NCI-H446 treated with DMSO at 0.1 percent for 48 hours (cell line): ENCODE measurements at regions not wholly inside any gene's neighbourhood (a gene's known extent, or its start where the extent isn't known, plus 50 kb on each side); places are given as distances from the start of the nearest gene placed in this dataset.

Experiments
- DNase-seq: peaks from one replicate; lab custom pipeline; 2025; lab: John Stamatoyannopoulos, UW

- DNase-seq, result no peak
Measured at GRCh38 chr10:1947464-1948003, 210.2 kb upstream of the ADARB2 start.

DNA sequence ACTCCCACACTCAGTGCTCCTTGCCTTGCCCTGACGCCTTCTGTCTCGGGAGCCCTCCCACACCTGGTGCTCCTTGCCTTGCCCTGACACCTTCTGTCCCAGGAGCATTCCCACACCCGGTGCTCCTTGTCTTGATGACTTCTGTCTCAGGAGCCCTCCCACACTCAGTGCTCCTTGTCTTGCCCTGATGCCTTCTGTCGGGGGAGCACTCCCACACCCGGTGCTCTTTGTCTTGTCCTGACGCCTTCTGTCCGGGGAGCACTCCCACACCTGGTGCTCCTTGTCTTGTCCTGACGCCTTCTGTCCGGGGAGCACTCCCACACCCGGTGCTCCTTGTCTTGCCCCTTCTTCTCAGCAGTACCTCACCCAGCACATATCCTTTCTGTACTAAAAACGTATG lies 207.2 kb upstream of the ADARB2 start:
- DNase-seq, result no peak

DNA sequence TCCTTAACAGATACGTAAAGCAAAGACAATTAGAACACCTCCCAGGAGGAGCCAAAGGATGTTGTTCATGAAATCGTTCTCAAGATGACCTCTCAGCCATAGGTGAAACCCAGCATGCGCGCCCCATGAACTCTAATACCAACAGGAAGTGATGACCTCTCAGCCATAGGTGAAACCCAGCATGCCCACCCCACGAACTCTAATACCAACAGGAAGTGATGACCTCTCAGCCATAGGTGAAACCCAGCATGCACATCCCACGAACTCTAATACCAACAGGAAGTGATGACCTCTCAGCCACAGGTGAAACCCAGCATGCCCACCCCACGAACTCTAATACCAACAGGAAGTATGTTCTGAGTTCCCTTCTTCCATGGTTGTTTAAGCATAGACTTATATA lies 205.2 kb upstream of the ADARB2 start:
- DNase-seq, result no peak

- no peak for DNase-seq
Measured at GRCh38 chr10:1939016-1939415, 201.7 kb upstream of the ADARB2 start.

DNA sequence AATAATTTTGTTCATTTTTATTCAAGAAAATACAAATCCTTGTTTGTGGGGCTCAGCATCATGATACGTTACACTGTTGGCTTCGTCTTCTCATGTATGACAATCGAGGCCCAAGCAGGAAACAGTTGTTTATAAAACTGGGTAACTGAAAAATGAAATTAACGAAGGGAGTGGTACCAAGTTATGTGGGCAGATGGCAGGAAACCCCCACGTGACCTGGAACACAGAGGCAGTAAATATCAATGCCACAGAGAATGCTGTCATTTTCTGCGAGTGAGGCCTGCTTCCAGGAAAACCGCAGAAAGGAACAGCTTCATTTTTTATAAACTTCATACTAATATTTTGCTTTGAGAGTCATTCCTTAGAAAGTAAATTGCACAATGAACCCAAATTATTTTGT lies 201.0 kb upstream of the ADARB2 start:
- DNase-seq, result no peak

- DNase-seq, result no peak
Measured at GRCh38 chr10:1935912-1936311, 198.6 kb upstream of the ADARB2 start.

DNA sequence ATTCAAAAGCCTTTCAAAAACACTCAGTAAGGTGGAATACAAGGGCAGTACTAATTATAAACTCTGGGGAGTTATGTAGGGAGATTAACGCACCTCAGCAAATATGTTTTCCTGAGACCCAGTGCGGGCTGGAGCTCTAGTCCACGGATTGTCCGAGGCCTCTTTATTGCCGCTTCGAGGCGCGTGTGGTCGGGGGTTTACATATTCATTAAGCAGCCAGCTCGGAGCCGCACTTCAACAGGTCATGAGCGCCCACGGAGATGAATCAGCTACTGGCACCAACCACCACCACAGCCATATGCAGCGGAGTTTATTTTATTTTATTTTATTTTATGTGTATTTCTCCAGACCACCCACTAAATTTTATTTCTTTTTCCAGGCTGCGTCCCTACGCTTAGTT lies 195.9 kb upstream of the ADARB2 start:
- no peak for DNase-seq

GRCh38 chr10:1932692-1933094 lies 195.4 kb upstream of the ADARB2 start:
- no peak for DNase-seq

DNA sequence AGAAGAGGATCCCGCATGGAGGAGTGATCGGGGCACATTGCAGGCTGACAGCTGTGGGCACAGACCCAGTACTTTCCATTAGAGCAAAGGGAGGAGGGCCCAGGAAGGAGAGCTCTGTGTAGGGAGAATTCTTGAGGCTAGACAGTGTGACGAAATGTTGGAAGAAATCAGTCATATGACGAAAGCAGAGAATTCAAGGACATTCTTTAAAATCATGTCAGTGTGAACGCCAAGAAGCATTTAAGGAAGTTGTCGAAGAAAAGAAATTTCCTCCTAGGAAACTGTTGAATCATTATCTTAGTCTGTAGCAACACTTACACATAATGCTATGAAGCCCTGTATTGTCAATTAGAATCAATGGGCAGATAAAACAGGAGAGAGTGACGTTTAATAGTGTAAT lies 191.3 kb upstream of the ADARB2 start:
- DNase-seq, result no peak

- DNase-seq, result no peak
Measured at GRCh38 chr10:1923998-1924397, 186.7 kb upstream of the ADARB2 start.

- no peak for DNase-seq
Measured at GRCh38 chr10:1923586-1923985, 186.3 kb upstream of the ADARB2 start.

- DNase-seq, result no peak
Measured at GRCh38 chr10:1920941-1921340, 183.6 kb upstream of the ADARB2 start.

- no peak for DNase-seq
Measured at GRCh38 chr10:1920127-1920526, 182.8 kb upstream of the ADARB2 start.

DNA sequence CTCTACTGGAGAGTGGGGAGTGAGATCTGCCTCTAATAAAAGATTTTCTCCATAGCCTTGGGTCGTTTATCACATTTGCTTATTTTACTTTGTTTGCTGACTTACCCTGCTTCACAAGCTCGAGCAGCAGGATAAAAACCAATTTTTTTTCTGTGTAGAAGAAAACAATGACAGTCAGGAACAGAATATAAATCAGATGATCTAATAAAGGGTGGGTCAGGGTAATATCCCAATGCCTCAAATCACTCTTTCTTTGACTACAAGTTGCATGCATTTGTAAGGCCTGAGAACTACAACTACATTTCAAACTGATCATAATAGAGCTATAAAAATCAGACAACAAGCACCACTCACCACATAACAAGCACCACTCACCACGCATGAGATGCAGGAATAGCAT lies 174.4 kb upstream of the ADARB2 start:
- no peak for DNase-seq

DNA sequence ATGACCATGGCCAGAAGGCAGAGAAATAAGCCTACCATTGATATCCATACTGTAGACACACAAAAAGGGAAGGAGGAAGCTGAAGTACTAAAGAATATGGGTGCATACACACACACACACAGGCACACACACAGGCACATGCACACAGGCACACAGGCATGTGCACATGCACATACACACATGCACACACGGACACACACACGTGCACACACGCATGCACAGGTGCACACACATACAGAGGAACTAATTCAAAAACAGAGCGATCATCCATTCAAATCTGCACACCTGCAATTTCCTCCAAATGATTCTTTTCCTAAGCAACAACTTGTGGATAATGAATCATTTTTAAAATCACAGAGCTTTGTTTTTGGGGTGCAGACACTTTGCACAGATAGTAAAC lies 166.7 kb upstream of the ADARB2 start:
- DNase-seq, result no peak

DNA sequence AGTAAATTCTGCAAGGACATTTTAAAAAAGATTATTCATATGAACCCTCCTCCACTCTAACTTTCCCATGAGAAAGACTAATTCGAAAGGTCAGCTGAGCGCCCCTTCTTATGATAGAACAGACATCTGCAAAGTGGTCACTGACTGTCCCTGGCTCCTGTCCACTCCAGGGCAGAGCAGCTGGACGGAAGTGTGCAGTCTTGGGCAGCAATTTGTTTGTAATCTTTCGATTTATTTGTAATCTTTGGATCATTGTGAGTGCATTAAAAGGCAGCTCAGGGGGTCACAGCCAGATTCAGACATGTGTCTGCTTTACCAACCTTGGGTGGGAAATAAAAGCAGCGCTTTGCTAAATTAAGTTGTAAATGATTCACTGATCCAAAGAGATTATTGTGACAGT lies 158.8 kb upstream of the ADARB2 start:
- no peak for DNase-seq

GRCh38 chr10:1895691-1896090 lies 158.4 kb upstream of the ADARB2 start:
- DNase-seq, result no peak

GRCh38 chr10:1894912-1895311 lies 157.6 kb upstream of the ADARB2 start:
- DNase-seq, result no peak

- DNase-seq, result no peak
Measured at GRCh38 chr10:1893941-1894340, 156.6 kb upstream of the ADARB2 start.

DNA sequence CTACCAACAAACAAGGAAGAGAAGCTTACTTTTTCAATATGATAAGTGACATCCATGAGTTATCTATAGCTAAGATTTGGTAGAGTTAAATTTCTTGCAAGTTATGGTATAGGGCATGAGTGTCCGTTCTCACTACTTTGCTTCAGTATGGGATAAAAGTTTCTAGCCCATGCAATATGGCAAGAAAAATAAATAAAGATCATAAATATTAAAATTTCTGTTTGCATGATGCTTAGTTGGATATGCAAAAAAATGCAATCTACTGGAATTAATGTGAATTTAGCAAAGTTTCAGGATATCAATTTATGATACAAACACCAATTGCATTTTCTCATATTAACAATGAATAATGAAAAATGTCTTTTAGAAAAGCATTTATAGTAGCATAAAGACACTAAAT lies 148.7 kb upstream of the ADARB2 start:
- DNase-seq, result no peak

- DNase-seq, result no peak
Measured at GRCh38 chr10:1882728-1883127, 145.4 kb upstream of the ADARB2 start.

GRCh38 chr10:1882180-1882579 lies 144.9 kb upstream of the ADARB2 start:
- no peak for DNase-seq

DNA sequence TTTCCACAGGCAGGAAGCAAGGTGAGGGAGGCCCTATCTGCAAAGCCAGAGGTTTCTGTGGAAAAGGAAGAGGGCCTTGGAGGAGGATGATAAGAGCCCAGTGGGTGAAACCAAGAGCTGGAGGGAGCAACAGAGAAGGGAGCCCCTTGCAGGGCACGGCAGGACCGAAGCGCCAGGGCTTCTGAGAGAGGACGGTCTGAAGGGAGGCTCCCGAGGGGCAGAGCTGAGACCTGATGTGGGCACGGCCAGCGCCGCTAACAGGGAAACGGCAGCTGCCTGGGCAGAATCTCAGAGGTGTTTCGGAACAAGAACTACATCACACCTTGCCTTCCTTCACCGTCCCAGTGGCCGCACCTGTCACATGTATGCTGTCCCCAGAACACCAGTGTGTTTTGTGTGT lies 144.3 kb upstream of the ADARB2 start:
- no peak for DNase-seq

DNA sequence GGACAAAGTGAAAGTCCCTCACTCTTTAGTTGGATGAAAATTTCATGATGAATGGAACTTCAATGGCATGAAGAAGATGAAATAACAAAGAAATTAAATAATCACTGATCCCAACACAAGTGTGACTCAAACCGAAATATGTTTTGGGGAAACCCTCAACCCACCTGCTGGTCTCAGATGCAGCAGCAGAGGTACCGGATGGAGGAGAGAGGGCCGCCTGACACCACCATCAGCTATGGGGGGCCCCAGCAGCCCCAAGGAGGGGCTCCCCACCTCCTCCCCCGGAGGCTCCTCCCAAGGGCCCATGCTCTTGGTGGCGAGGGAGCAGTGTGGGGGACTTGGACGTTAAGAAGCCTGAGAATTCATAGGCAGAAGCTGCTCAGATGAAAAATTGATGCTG lies 137.2 kb upstream of the ADARB2 start:
- DNase-seq, result no peak
